Chondrocyte (in vitro differentiated cells): ENCODE measurements at regions not wholly inside any gene's neighbourhood (a gene's known extent, or its start where the extent isn't known, plus 50 kb on each side); places are given as distances from the start of the nearest gene placed in this dataset.

Source experiments
- DNase-seq: peaks from one replicate; pipeline ENCODE4 v3.0.0; 2021; ENCODE audit warnings: mixed read lengths, low spot score
- H3K27ac Mint-ChIP-seq: one replicate; pipeline ENCODE4 v1.8.0; 2021; ENCODE audit warnings: mild to moderate bottlenecking, moderate library complexity, mixed read lengths; ENCODE audit not compliant: unreplicated experiment
- H3K27me3 Mint-ChIP-seq: 2 replicates; pipeline ENCODE4 v1.8.0; 2021; ENCODE audit warnings: low read depth, mixed read lengths
- H3K36me3 Mint-ChIP-seq: 2 replicates; pipeline ENCODE4 v1.8.0; 2021; ENCODE audit warnings: low read depth, mixed read lengths
- H3K4me1 Mint-ChIP-seq: 2 replicates; pipeline ENCODE4 v1.8.0; 2021; ENCODE audit warnings: low read depth, mild to moderate bottlenecking, mixed read lengths
- H3K4me3 Mint-ChIP-seq: one replicate; pipeline ENCODE4 v1.8.0; 2021; ENCODE audit warnings: mild to moderate bottlenecking, moderate library complexity, mixed read lengths; ENCODE audit not compliant: unreplicated experiment
- H3K9me3 Mint-ChIP-seq: 2 replicates; pipeline ENCODE4 v1.8.0; 2021; ENCODE audit warnings: low read depth, mixed read lengths
- TF ChIP-seq, protein P1 (sequence below): fragments of 200-600 bp; sonication (generic); IDR thresholded peaks from 2 replicates; pipeline ENCODE4 v1.5.0; 2021; ENCODE audit warnings: antibody characterized with exemption, mild to moderate bottlenecking, moderate library complexity

DNA sequence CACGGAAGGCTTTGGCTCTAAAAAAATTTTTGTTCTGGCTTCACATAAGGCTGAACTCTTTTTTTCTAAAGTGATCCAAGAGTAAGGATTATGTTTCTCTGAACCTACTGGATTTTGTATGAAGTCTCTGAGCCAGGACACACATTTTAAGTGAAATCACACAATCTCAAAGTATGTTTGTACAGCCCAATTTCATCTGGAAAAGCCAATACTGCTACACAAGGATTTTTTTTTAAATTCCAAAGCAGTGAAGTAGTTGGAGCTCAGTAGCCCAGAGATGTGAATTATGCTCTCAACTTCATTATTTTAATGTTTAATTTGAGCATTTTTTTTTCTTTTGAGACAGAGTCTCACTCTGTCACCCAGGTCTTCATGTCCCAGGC, 243.9 kb downstream of the FAM43A start:
- Mint-ChIP-seq H3K27me3 (no peaks in the 10 kb centered on the region), H3K9me3 (no peaks in the 10 kb centered on the region), H3K36me3 (peaks cover 1% of the 10 kb centered on the region), H3K4me3 (no peak overlapping the region), H3K27ac (peak overlapping the region; percentile 75), H3K4me1 (peaks cover 45% of the 10 kb centered on the region)
- no peak for DNase-seq
- TF ChIP-seq, protein P1, sequence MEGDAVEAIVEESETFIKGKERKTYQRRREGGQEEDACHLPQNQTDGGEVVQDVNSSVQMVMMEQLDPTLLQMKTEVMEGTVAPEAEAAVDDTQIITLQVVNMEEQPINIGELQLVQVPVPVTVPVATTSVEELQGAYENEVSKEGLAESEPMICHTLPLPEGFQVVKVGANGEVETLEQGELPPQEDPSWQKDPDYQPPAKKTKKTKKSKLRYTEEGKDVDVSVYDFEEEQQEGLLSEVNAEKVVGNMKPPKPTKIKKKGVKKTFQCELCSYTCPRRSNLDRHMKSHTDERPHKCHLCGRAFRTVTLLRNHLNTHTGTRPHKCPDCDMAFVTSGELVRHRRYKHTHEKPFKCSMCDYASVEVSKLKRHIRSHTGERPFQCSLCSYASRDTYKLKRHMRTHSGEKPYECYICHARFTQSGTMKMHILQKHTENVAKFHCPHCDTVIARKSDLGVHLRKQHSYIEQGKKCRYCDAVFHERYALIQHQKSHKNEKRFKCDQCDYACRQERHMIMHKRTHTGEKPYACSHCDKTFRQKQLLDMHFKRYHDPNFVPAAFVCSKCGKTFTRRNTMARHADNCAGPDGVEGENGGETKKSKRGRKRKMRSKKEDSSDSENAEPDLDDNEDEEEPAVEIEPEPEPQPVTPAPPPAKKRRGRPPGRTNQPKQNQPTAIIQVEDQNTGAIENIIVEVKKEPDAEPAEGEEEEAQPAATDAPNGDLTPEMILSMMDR = no peak

GRCh38 chr3:194930377-194931204, 244.9 kb downstream of the FAM43A start:
- DNase-seq = no peak
- Mint-ChIP-seq H3K9me3 (no peaks in the 10 kb centered on the region), H3K4me3 (no peak overlapping the region), H3K27ac (peak overlapping the region; percentile 93), H3K27me3 (no peaks in the 10 kb centered on the region), H3K36me3 (peaks cover 1% of the 10 kb centered on the region), H3K4me1 (peaks cover 45% of the 10 kb centered on the region)
- TF ChIP-seq, protein P1 = no peak

DNA sequence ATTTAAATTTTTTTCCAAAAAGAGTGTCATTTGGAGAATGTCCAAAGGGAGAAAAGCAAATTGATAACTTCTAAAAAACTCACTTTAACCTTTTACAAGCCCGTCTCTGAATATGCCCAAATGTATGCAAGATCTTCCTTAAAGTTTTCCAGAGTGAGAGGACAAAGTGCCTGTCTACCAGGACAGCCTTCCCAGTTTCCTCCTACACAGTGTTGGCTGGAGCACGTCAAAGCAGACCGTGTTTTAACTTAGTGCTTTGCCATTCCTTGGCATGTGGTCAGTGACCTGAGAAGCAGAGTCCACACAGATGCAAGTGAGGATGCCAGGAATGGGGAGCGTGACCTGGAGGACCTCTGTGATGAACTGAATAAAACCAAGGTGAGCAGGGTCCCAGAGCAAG, 245.7 kb downstream of the FAM43A start:
- Mint-ChIP-seq H3K9me3 (no peaks in the 10 kb centered on the region), H3K4me1 (peaks cover 45% of the 10 kb centered on the region), H3K27me3 (no peaks in the 10 kb centered on the region), H3K4me3 (no peak overlapping the region), H3K27ac (peak overlapping the region; percentile 93), H3K36me3 (peaks cover 1% of the 10 kb centered on the region)
- no peak for DNase-seq
- TF ChIP-seq, protein P1 = no peak

DNA sequence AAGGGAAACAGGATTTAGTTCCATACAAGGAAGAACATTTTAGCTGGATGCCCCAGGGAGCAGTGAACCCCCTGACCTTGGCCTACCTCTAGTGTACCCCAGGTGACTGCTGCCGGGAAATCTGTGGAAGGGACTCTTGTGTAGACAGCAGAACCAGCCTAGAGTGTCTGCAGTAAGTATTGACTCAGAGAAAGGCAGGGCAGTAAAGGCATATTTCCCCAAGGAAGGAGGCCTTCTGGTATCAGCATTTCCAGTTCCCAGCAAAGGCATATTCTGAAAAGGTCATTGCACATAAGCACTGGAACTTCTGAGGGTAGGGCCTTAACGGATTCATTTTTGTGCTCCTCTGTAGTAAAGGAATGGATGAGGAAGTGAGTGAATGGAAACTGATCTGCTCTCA, 246.2 kb downstream of the FAM43A start:
- DNase-seq = no peak
- peaks cover 45% of the 10 kb centered on the region for H3K4me1 Mint-ChIP-seq
- no peak overlapping the region for H3K4me3 Mint-ChIP-seq
- H3K36me3 Mint-ChIP-seq = peaks cover 1% of the 10 kb centered on the region
- H3K9me3 Mint-ChIP-seq = no peaks in the 10 kb centered on the region
- no peak overlapping the region for H3K27ac Mint-ChIP-seq
- TF ChIP-seq, protein P1 = no peak
- no peaks in the 10 kb centered on the region for H3K27me3 Mint-ChIP-seq

DNA sequence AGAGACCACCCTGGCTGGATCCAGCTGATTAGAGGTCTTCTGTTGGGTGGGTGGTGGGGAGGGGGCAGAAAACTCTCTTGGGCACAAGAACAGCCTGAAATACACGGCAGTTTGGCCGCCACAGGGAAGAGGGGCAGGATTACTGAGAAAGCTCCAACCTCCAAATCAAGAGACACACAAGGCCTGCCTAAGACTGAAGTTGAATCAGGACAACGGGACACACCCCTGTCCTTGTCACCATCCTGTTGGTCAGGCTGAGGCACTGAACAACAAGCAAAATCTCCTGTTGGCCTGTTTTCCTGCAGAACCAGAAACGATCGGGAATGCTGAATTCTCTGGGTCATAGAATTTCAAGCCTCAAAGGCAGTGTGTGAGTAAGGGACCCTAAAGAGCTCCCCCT, 247.8 kb downstream of the FAM43A start:
- Mint-ChIP-seq H3K36me3 (peaks cover 1% of the 10 kb centered on the region), H3K27me3 (no peaks in the 10 kb centered on the region), H3K9me3 (no peaks in the 10 kb centered on the region), H3K27ac (no peak overlapping the region), H3K4me1 (peaks cover 36% of the 10 kb centered on the region), H3K4me3 (no peak overlapping the region)
- TF ChIP-seq, protein P1 = no peak
- DNase-seq = no peak
